IPS-15b (cell line): ENCODE measurements at regions not wholly inside any gene's neighbourhood (a gene's known extent, or its start where the extent isn't known, plus 50 kb on each side); places are given as distances from the start of the nearest gene placed in this dataset.

Source experiments
- H3K27me3 ChIP-seq: one replicate; pipeline ENCODE4 v1.6.1; 2013; ENCODE audit warnings: low read length; ENCODE audit not compliant: control insufficient read depth, insufficient read depth
- H3K36me3 ChIP-seq: one replicate; pipeline ENCODE4 v1.6.1; 2013; ENCODE audit warnings: low read length; ENCODE audit not compliant: control insufficient read depth, insufficient read depth
- H3K4me1 ChIP-seq: one replicate; pipeline ENCODE4 v1.6.1; 2013; ENCODE audit warnings: mild to moderate bottlenecking, low read length; ENCODE audit not compliant: control insufficient read depth, insufficient read depth
- H3K4me3 ChIP-seq: one replicate; pipeline ENCODE4 v1.5.1; 2013; ENCODE audit warnings: low read depth, low read length
- H3K9ac ChIP-seq: one replicate; pipeline ENCODE4 v1.6.1; 2013; ENCODE audit warnings: low read depth, mild to moderate bottlenecking, low read length
- H3K9me3 ChIP-seq: one replicate; pipeline ENCODE4 v1.6.1; 2013; ENCODE audit warnings: mild to moderate bottlenecking, low read length; ENCODE audit not compliant: control insufficient read depth, insufficient read depth

DNA sequence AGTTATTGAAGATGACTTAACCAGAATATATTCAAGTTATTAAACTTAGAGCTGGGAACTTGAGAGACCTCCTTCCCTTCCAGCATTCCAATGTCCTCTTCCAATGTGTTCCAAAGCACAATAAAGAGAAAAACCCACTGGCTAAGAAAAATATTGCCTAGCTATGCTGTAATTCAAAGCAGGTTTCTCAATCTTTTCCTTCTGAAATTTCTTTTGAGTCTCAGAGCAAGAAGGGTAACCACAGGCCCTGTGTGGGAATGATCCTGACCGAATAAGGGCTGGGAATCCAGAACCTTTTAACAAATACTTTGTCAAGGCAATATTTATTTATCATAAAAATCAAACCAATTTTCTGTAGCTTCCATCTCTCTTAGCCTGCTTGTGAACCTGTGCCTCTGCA lies 150.7 kb upstream of the SFRP2 start:
- no peaks in the 10 kb centered on the region for H3K4me1 ChIP-seq
- H3K9ac ChIP-seq, result no peak overlapping the region
- no peaks in the 10 kb centered on the region for H3K9me3 ChIP-seq
- H3K4me3 ChIP-seq, result no peak overlapping the region
- H3K27me3 ChIP-seq, result no peaks in the 10 kb centered on the region
- H3K36me3 ChIP-seq, result no peaks in the 10 kb centered on the region

DNA sequence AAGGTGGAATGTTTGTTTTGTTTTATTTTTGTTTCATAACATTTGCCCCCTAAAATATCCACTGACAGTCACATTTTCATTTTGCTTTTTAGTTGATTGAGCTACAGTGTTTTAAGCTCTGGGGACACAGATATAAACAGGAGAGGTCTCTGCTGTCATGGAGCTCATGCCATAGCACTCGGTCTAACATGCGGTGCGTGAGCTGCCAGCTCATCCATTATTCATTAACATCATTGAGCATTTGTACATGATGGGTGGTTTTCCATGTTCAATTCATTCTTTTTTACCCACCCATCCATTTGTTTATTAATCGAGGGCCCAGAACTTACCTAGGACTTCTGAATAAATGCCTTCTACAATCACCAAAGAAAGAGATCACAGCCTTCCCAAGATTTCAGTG lies 150.1 kb upstream of the SFRP2 start:
- no peaks in the 10 kb centered on the region for H3K36me3 ChIP-seq
- H3K9ac ChIP-seq, result no peak overlapping the region
- no peak overlapping the region for H3K4me3 ChIP-seq
- H3K4me1 ChIP-seq, result no peaks in the 10 kb centered on the region
- no peaks in the 10 kb centered on the region for H3K9me3 ChIP-seq
- H3K27me3 ChIP-seq, result no peaks in the 10 kb centered on the region

DNA sequence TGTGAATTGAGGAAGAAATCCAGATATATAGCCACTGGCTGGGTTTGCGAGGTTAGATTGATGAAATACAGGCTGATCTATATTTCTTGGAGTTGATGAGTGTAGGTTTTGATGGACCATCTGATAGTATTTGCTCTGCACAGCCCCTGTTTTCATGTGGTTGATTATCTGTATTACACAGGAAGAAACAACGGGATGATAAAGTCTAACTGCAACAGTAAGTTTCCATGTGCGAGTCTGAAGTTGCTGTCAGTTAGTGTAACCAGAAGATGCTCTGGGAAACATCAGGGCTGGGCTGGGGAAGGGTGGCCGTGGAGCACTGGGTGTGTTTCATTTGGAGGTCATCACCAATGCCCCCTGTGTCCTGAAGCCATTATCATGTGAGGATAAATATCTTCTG lies 148.4 kb upstream of the SFRP2 start:
- H3K4me3 ChIP-seq, result no peak overlapping the region
- no peaks in the 10 kb centered on the region for H3K4me1 ChIP-seq
- no peak overlapping the region for H3K9ac ChIP-seq
- no peaks in the 10 kb centered on the region for H3K9me3 ChIP-seq
- no peaks in the 10 kb centered on the region for H3K27me3 ChIP-seq
- H3K36me3 ChIP-seq, result no peaks in the 10 kb centered on the region

DNA sequence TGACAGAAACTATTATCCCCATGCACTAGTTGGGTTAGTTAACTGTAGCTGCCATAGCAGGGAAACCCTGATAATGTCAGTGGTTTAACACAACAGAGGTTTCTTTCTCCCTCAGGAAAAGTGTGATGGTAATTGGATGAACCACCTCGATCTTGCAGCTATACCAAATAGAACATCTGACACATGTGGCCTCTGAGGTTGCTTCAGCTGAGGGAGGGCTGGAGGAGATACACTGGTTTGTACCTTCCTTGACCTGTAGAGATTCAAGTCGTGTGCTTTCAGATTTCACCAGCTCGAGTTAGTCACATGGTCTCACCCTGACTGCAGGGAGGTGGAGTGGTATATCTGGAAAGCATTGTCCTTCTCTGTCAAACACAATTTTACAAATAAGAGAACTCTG lies 147.2 kb upstream of the SFRP2 start:
- Histone ChIP-seq H3K4me1 (no peaks in the 10 kb centered on the region), H3K9me3 (no peaks in the 10 kb centered on the region), H3K36me3 (no peaks in the 10 kb centered on the region), H3K9ac (no peak overlapping the region), H3K4me3 (no peak overlapping the region), H3K27me3 (no peaks in the 10 kb centered on the region)

DNA sequence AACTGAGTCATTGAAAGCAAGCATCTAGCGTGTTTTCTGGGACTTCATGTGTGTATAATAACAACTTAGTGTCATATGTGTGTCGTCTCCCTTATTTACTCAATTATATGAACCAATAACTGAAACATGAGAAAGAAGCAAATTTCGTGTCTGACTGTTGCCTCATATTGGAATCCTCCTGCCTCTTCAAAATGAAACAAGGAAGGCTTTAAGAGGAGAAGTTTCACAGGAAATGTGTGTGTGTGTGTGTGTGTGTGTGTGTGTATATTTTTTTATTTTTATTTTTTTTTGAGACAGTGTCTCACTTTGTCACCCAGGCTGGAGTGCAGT lies 145.8 kb upstream of the SFRP2 start:
- no peaks in the 10 kb centered on the region for H3K9me3 ChIP-seq
- no peaks in the 10 kb centered on the region for H3K36me3 ChIP-seq
- H3K27me3 ChIP-seq, result no peaks in the 10 kb centered on the region
- H3K4me3 ChIP-seq, result no peak overlapping the region
- no peaks in the 10 kb centered on the region for H3K4me1 ChIP-seq
- no peak overlapping the region for H3K9ac ChIP-seq

DNA sequence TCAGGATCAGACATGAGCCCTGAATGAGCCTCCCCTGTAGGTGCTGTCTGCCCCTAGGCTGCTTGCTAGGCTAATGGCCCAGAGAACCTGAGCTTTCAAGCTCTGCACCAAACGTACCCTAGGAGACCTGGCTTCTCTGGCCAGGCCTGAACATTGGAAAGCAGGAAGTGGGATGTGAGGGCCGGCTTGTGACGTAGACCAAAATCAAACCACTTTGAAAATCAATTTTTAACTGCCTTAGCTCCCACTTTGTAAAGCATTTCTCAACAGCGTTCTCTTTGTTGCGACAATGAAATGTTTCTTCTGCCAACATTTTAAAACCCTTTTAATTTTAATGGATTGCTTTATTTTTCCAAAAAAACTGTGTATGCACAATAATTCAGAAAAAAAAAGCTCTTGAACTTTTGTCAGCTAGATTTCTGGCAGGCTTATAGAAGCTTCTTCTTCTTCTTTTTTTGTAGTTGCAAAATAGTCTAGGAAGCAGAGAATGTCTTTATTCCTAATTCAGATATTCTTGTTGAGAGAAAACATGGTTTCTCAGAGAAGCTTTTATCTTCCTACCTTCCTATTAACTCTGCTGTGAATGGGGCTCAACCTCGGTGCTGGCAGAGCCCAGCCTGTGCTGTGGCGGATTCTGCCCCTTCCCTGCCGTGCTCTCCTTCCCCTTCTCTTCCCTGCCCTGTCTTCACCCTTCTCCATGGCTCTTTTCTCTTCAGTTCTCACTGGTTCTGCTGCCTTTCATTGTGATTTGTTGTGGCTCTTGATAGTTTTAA lies 145.2 kb upstream of the SFRP2 start:
- H3K4me3 ChIP-seq, result no peak overlapping the region
- no peaks in the 10 kb centered on the region for H3K27me3 ChIP-seq
- H3K9me3 ChIP-seq, result no peaks in the 10 kb centered on the region
- H3K9ac ChIP-seq, result no peak overlapping the region
- no peaks in the 10 kb centered on the region for H3K4me1 ChIP-seq
- no peaks in the 10 kb centered on the region for H3K36me3 ChIP-seq

DNA sequence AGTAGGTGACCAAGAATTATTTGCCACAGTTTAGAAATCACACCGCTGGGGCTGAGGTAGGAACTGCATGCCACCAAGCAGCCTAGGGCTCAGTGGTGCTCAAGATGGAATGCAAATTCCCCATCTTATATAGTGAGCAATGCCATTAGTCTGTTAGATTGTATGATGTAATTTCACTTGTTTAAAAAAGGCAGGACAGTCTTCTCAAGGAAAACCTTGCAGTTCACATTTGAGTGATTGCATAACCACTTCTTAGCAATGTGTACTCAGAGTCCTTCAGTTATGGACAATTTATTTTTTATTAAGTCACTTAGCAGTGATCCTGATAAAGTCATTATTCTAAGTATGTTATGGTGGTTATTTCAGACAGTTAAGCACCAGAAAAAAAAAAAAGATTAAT lies 142.9 kb upstream of the SFRP2 start:
- Histone ChIP-seq H3K4me1 (no peaks in the 10 kb centered on the region), H3K9me3 (no peaks in the 10 kb centered on the region), H3K27me3 (no peaks in the 10 kb centered on the region), H3K9ac (no peak overlapping the region), H3K4me3 (no peak overlapping the region), H3K36me3 (no peaks in the 10 kb centered on the region)

DNA sequence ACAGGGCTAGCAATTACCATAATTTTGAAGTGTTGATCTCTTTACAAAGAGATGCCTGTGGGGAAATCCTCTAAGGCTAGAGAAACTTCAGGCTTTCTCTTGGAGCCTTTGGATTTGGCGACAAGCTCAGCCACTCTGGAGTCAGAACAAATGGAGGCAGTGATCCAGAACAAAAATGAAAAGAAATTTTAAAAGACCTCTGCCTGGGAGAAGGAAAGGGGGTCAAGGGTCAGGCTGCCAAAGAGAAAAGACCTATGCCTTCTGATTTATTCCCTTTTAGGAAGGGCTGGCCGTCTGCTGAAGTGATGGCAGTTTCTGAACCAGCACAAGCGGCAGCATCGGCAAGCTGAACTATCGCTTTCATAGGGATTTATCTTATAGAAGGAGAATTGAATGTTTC lies 140.8 kb upstream of the SFRP2 start:
- no peaks in the 10 kb centered on the region for H3K4me1 ChIP-seq
- no peak overlapping the region for H3K9ac ChIP-seq
- no peaks in the 10 kb centered on the region for H3K27me3 ChIP-seq

DNA sequence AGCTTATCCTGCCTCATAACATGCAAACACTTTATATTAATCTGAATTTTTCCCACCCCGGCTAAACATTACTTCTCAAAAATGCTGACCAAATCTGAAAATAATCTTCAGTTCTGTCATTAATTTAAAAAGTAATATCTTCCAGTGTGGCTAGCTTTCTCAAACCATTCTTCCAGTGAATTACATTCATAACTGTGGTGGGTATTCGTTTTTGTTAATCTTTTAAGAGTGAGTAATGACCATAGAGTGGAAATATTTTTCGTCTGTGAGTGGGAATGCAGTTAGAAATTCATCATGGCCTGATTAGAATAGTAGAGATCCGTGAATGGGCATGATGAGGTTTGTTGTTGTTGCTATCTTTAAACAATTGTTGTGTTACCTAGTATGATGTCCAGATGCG lies 138.6 kb upstream of the SFRP2 start:
- H3K4me3 ChIP-seq, result no peak overlapping the region
- no peaks in the 10 kb centered on the region for H3K9me3 ChIP-seq
- no peaks in the 10 kb centered on the region for H3K4me1 ChIP-seq
- H3K36me3 ChIP-seq, result no peaks in the 10 kb centered on the region
- H3K27me3 ChIP-seq, result no peaks in the 10 kb centered on the region
- no peak overlapping the region for H3K9ac ChIP-seq

More for the DNA sequence above, 140.8 kb upstream of the SFRP2 start:
- no peaks in the 10 kb centered on the region for H3K36me3 ChIP-seq
- H3K9me3 ChIP-seq, result no peaks in the 10 kb centered on the region
- H3K4me3 ChIP-seq, result no peak overlapping the region

DNA sequence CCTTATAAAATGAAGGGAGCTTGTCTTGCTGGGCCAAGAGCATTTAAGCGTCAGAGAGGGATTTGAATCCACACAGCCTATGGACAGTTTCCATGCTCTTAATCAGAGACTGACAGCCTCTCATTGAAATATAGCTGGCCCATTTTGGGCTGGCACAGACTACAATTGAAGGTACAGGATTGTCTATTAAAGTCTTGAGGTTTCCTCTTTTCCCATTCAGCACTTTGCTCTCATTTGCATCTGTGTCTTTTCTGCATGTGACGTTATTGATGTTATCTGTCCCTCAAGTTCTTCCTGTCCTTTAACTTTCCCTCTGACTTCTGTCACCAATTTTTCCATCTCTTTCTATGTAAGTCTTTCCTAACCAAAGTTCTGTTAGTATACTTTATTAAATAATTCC lies 133.3 kb upstream of the SFRP2 start:
- no peaks in the 10 kb centered on the region for H3K9me3 ChIP-seq
- no peaks in the 10 kb centered on the region for H3K4me1 ChIP-seq
- H3K36me3 ChIP-seq, result no peaks in the 10 kb centered on the region
- no peak overlapping the region for H3K4me3 ChIP-seq
- H3K27me3 ChIP-seq, result no peaks in the 10 kb centered on the region
- no peak overlapping the region for H3K9ac ChIP-seq

DNA sequence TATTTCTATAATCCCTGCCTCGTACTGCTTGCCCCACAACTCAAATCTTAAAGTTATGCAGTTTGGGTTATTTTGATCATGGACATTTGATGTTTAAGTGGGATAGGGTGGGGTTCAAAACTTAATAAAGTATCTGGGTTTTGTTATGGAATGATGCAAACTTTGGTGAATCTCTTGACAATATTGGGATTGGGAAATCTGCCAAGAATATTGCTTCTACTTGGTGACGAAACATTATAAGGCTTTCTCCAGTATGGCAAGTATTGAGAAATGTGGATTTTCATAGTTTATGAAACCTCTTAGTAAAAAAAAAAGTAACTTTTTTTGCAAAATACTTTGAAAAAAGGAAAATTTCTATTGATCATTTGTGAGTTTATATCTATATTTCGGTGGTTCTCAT lies 130.8 kb upstream of the SFRP2 start:
- H3K9me3 ChIP-seq, result no peaks in the 10 kb centered on the region
- no peaks in the 10 kb centered on the region for H3K27me3 ChIP-seq
- no peak overlapping the region for H3K4me3 ChIP-seq
- no peak overlapping the region for H3K9ac ChIP-seq
- no peaks in the 10 kb centered on the region for H3K4me1 ChIP-seq
- no peaks in the 10 kb centered on the region for H3K36me3 ChIP-seq

DNA sequence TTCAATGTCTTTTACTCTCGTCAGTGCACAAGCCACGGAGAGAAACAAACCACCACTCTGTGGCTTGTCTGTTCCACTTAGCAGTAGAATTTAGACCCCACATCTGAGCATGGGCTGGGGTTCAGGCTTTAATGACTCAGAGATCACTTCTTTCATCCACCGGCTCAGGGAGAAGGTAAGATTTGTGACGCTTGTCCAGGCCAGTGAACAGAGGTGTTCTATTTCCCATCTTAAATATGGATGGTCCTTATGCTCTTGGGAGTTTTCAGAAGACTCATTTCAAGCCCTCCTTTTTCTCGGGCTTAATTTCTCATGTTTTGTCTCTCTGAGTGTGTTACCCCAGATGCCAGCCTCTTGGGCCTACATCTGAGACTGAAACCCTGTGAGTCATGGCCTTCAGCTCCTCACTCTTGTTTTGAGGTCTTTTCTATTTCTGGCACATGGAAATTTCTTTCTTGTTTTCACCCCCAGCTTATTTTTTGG lies 127.4 kb upstream of the SFRP2 start:
- Histone ChIP-seq H3K9ac (no peak overlapping the region), H3K4me3 (no peak overlapping the region), H3K4me1 (no peaks in the 10 kb centered on the region)

More for the DNA sequence above, 127.4 kb upstream of the SFRP2 start:
- Histone ChIP-seq H3K27me3 (no peaks in the 10 kb centered on the region), H3K36me3 (no peaks in the 10 kb centered on the region), H3K9me3 (no peaks in the 10 kb centered on the region)
